HCT116 (cell line): ENCODE measurements at regions not wholly inside any gene's neighbourhood (a gene's known extent, or its start where the extent isn't known, plus 50 kb on each side); places are given as distances from the start of the nearest gene placed in this dataset.

Experiments
- ATAC-seq: fragments of 200-7000 bp; cut with Tn5 transposase; 2 replicates; pipeline ENCODE4 v1.9.1; 2020; ENCODE audit warnings: mild to moderate bottlenecking, moderate library complexity
- BruUV-seq: library from RNA; stranded (reverse); fragments of 400-500 nt; replicated peaks from 2 replicates; lab custom pipeline; 2021; lab: Mats Ljungman, UMichigan
- CTCF ChIA-PET: fragments of 300-600 bp; sonication (Branson Sonifier 250); formaldehyde crosslinking; loops from one replicate; lab custom pipeline; 2021; ENCODE audit warnings: antibody characterized with exemption; lab: Charles Lee
- POLR2A ChIA-PET: fragments of 300-600, 350-600 bp; sonication (Branson Sonifier 250); formaldehyde crosslinking; loops from one replicate; lab custom pipeline; 2021; ENCODE audit warnings: antibody characterized with exemption; lab: Charles Lee
- RAD21 ChIA-PET, 2 experiments: fragments of 300-600 bp; sonication (Branson Sonifier 250); formaldehyde crosslinking; loops; one replicate each; lab custom pipeline; 2023; ENCODE audit warnings: low total read pairs in 2 of 2; ENCODE audit not compliant: uncharacterized antibody in 2 of 2, unreplicated experiment in 2 of 2, low non-redundant PET in 1 of 2; lab: Charles Lee
- DNase-seq: peaks from one replicate; pipeline ENCODE4 v3.0.0-alpha.2; 2010; ENCODE audit warnings: low read depth, low spot score
- H2AFZ ChIP-seq: fragments of 200-600 bp; shearing (Covaris generic), sonication (generic); 2 replicates; pipeline ENCODE4 v1.6.1; 2017; ENCODE audit warnings: low read depth, mixed run types, mixed read lengths, antibody characterized with exemption, low read length; ENCODE audit not compliant: poor library complexity, severe bottlenecking
- H3K27ac ChIP-seq: 2 replicates; pipeline ENCODE4 v1.5.1; 2012; ENCODE audit warnings: low read depth, low read length
- H3K27me3 ChIP-seq: fragments of 200-600 bp; sonication (generic); 2 replicates; pipeline ENCODE4 v1.6.1; 2016; ENCODE audit warnings: mixed run types, low read length, mixed read lengths; ENCODE audit not compliant: insufficient read depth
- H3K36me3 ChIP-seq, 2 experiments: fragments of 200-500 bp in 1 of 2; fragments of 200-600 bp in 1 of 2; sonication (Bioruptor generic) in 1 of 2; sonication (generic) in 1 of 2; 2 replicates each; pipeline versions ENCODE4 v1.5.1 to v1.6.1; 2014 to 2016; ENCODE audit warnings: low read length in 2 of 2, inconsistent platforms in 1 of 2, mixed read lengths in 1 of 2, mixed run types in 1 of 2; ENCODE audit not compliant: insufficient read depth in 2 of 2, control insufficient read depth in 1 of 2
- H3K4me1 ChIP-seq, 2 experiments: fragments of 200-600 bp in 1 of 2; sonication (generic) in 1 of 2; 2 replicates each; pipeline versions ENCODE4 v1.5.1 to v1.6.1; 2012 to 2017; ENCODE audit warnings: low read length in 2 of 2, inconsistent platforms in 1 of 2, mild to moderate bottlenecking in 1 of 2, mixed read lengths in 1 of 2, mixed run types in 1 of 2, moderate library complexity in 1 of 2; ENCODE audit not compliant: insufficient read depth in 2 of 2, control insufficient read depth in 1 of 2
- H3K4me2 ChIP-seq: fragments of 200-600 bp; sonication (generic); 2 replicates; pipeline ENCODE4 v1.6.1; 2017; ENCODE audit warnings: mixed run types, low read length, mixed read lengths
- H3K4me3 ChIP-seq, 2 experiments: fragments of 200-600 bp in 1 of 2; sonication (generic) in 1 of 2; replicated peaks in 1 of 2; 2 replicates each; pipeline ENCODE4 v1.5.1; 2011 to 2016; ENCODE audit warnings: low read length in 2 of 2, control low read depth in 1 of 2, low read depth in 1 of 2, mild to moderate bottlenecking in 1 of 2, mixed read lengths in 1 of 2, mixed run types in 1 of 2
- H3K79me2 ChIP-seq: fragments of 200-600 bp; sonication (generic); 2 replicates; pipeline ENCODE4 v1.6.1; 2017; ENCODE audit warnings: mild to moderate bottlenecking, mixed run types, low read length, moderate library complexity, mixed read lengths; ENCODE audit not compliant: insufficient read depth
- H3K9ac ChIP-seq: fragments of 200-600 bp; sonication (generic); 2 replicates; pipeline ENCODE4 v1.6.1; 2016; ENCODE audit warnings: low read length, mixed read lengths
- H3K9me2 ChIP-seq: fragments of 200-600 bp; sonication (generic), shearing (Covaris generic); 2 replicates; pipeline ENCODE4 v1.6.1; 2017; ENCODE audit warnings: mixed run types, mild to moderate bottlenecking, moderate library complexity; ENCODE audit not compliant: insufficient read depth
- H3K9me3 ChIP-seq, 2 experiments: fragments of 200-500 bp in 1 of 2; fragments of 200-600 bp in 1 of 2; sonication (Bioruptor generic) in 1 of 2; sonication (generic) in 1 of 2; 2 replicates each; pipeline ENCODE4 v1.6.1; 2014 to 2017; ENCODE audit warnings: low read length in 2 of 2, mixed read lengths in 2 of 2, inconsistent platforms in 1 of 2, low read depth in 1 of 2, mild to moderate bottlenecking in 1 of 2, mixed run types in 1 of 2, moderate library complexity in 1 of 2; ENCODE audit not compliant: control insufficient read depth in 1 of 2, insufficient read depth in 1 of 2
- H4K20me1 ChIP-seq: fragments of 200-600 bp; sonication (generic), shearing (Covaris generic); 2 replicates; pipeline ENCODE4 v1.6.1; 2017; ENCODE audit warnings: mixed run types, mild to moderate bottlenecking, moderate library complexity; ENCODE audit not compliant: insufficient read depth
- CBX3 ChIP-seq: IDR thresholded peaks from 2 replicates; pipeline ENCODE4 v1.6.1; 2012; ENCODE audit warnings: low read depth
- CEBPB ChIP-seq: IDR thresholded peaks from 2 replicates; pipeline ENCODE4 v1.6.1; 2012; ENCODE audit warnings: low read depth
- EGR1 ChIP-seq: IDR thresholded peaks from 2 replicates; pipeline ENCODE4 v1.6.1; 2012; ENCODE audit warnings: low read depth
- ELF1 ChIP-seq: IDR thresholded peaks from 2 replicates; pipeline ENCODE4 v1.6.1; 2012; ENCODE audit warnings: low read depth, borderline replicate concordance
- EZH2 ChIP-seq: fragments of 200-600 bp; sonication (generic); IDR thresholded peaks from 2 replicates; pipeline ENCODE4 v1.6.1; 2017; ENCODE audit warnings: antibody characterized with exemption, mixed run types
- FOSL1 ChIP-seq: IDR thresholded peaks from 2 replicates; pipeline ENCODE4 v1.6.1; 2012; ENCODE audit warnings: low read depth
- MAX ChIP-seq: IDR thresholded peaks from 2 replicates; pipeline ENCODE4 v1.6.1; 2012
- POLR2AphosphoS5 ChIP-seq: IDR thresholded peaks from 2 replicates; pipeline ENCODE4 v1.6.1; 2011; ENCODE audit warnings: mild to moderate bottlenecking, low read depth, low read length, moderate library complexity
- REST ChIP-seq: IDR thresholded peaks from 2 replicates; pipeline ENCODE4 v1.6.1; 2012; ENCODE audit warnings: low read depth
- SP1 ChIP-seq: IDR thresholded peaks from 2 replicates; pipeline ENCODE4 v1.6.1; 2012; ENCODE audit warnings: low read depth
- SRF ChIP-seq: IDR thresholded peaks from 2 replicates; pipeline ENCODE4 v1.6.1; 2012; ENCODE audit warnings: low read depth
- TCF7L2 ChIP-seq: IDR thresholded peaks from 2 replicates; pipeline ENCODE4 v1.7.0; 2011; ENCODE audit warnings: borderline replicate concordance, inconsistent platforms; ENCODE audit not compliant: insufficient read depth, insufficient read length; ENCODE audit errors: extremely low read depth
- ZBTB33 ChIP-seq: IDR thresholded peaks from 2 replicates; pipeline ENCODE4 v1.6.1; 2011; ENCODE audit warnings: mild to moderate bottlenecking, low read length, moderate library complexity; ENCODE audit not compliant: insufficient replicate concordance; ENCODE audit errors: extremely low read depth
- ZFX ChIP-seq: fragments of 450-650 bp; IDR thresholded peaks from 2 replicates; pipeline ENCODE4 v1.6.1; 2017
- intact Hi-C: fragments of 100-400 bp; cut with micrococcal nuclease; formaldehyde crosslinking; loops from 2 replicates; pipeline ENCODE4 v1.10.0; 2022
- TF ChIP-seq, protein P1 (sequence below): IDR thresholded peaks from 2 replicates; pipeline ENCODE4 v1.6.1; 2012
- TF ChIP-seq, protein P2 (sequence below), 3 experiments: fragments of 200-600 bp in 1 of 3; sonication (generic) in 1 of 3; IDR thresholded peaks in 2 of 3; conservative IDR thresholded peaks in 1 of 3; 2 replicates each; pipeline ENCODE4 v1.5.1; 2012 to 2017; ENCODE audit warnings: low read depth in 2 of 3, low read length in 2 of 3, antibody characterized with exemption in 1 of 3, borderline replicate concordance in 1 of 3, control low read depth in 1 of 3, mild to moderate bottlenecking in 1 of 3, mixed read lengths in 1 of 3, mixed run types in 1 of 3, moderate library complexity in 1 of 3; ENCODE audit not compliant: insufficient read depth in 1 of 3

DNA sequence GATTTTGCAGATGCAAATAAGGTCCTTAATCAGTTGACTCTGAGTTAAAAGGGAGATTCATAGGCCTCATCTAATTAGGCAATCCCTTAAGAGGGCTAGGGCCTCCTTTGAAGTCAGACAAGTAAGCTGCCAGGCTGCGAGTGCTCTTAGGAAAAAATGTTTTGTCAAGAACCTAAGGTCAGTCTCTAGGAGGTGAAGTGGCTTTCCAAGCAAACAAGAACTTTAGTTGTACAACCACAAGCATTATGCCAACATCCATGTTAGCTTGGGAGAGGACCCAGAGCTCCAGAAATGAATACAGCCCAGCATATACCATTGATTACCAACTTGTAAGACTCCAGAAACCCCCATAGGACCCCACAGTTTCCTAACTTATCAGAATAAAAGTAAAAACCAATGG is 1366.2 kb downstream of the PLA2G4A start:
- no peak for TF ChIP-seq REST
- no peak for TF ChIP-seq SRF
- no peak for TF ChIP-seq FOSL1
- TF ChIP-seq POLR2AphosphoS5 = no peak
- TF ChIP-seq, protein P1, sequence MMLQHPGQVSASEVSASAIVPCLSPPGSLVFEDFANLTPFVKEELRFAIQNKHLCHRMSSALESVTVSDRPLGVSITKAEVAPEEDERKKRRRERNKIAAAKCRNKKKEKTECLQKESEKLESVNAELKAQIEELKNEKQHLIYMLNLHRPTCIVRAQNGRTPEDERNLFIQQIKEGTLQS = no peak
- no peak for TF ChIP-seq ZBTB33
- no peak for TF ChIP-seq ZFX
- TF ChIP-seq SP1 = no peak
- no peak for TF ChIP-seq EGR1
- TF ChIP-seq TCF7L2 = no peak
- TF ChIP-seq CBX3 = no peak
- TF ChIP-seq, protein P2, sequence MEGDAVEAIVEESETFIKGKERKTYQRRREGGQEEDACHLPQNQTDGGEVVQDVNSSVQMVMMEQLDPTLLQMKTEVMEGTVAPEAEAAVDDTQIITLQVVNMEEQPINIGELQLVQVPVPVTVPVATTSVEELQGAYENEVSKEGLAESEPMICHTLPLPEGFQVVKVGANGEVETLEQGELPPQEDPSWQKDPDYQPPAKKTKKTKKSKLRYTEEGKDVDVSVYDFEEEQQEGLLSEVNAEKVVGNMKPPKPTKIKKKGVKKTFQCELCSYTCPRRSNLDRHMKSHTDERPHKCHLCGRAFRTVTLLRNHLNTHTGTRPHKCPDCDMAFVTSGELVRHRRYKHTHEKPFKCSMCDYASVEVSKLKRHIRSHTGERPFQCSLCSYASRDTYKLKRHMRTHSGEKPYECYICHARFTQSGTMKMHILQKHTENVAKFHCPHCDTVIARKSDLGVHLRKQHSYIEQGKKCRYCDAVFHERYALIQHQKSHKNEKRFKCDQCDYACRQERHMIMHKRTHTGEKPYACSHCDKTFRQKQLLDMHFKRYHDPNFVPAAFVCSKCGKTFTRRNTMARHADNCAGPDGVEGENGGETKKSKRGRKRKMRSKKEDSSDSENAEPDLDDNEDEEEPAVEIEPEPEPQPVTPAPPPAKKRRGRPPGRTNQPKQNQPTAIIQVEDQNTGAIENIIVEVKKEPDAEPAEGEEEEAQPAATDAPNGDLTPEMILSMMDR (IDR thresholded peaks at IDR 0.05 in 2 of 3, conservative IDR thresholded peaks at IDR 0.05 in 1 of 3; ENCODE audit: borderline replicate concordance in 1 of 3, insufficient read depth in 1 of 3, low read depth in 2 of 3, low read length in 2 of 3) = no peak
- no peak for TF ChIP-seq CEBPB
- no peak for TF ChIP-seq ELF1
- no peak for TF ChIP-seq EZH2
- no peak for TF ChIP-seq MAX
- Histone ChIP-seq H3K4me1 (no peaks in the 10 kb centered on the region), H3K27ac (no peak overlapping the region), H3K79me2 (no peaks in the 10 kb centered on the region), H3K9me3 (no peaks in the 10 kb centered on the region), H2AFZ (no peak overlapping the region), H3K4me3 (no peak overlapping the region), H3K9ac (no peak overlapping the region), H3K36me3 (no peaks in the 10 kb centered on the region), H3K27me3 (no peaks in the 10 kb centered on the region), H3K9me2 (no peaks in the 10 kb centered on the region), H4K20me1 (no peaks in the 10 kb centered on the region), H3K4me2 (no peak overlapping the region)
- intact Hi-C loops = no loop called here
- BruUV-seq = no TSS peak
- ChIA-PET POLR2A (no interaction called here), RAD21 (no interaction called here), CTCF (no interaction called here)
- ATAC-seq (no peak), DNase-seq (no peak)
